Heart left ventricle (tissue), 13 donors: ENCODE measurements at regions not wholly inside any gene's neighbourhood (a gene's known extent, or its start where the extent isn't known, plus 50 kb on each side); places are given as distances from the start of the nearest gene placed in this dataset.

Experiments
- POLR2A ChIP-seq, 2 donors: fragments of 450-650 bp; IDR thresholded peaks; one replicate each; pipeline ENCODE4 v1.6.1; 2017; ENCODE audit warnings: antibody characterized with exemption in 2 of 2, mild to moderate bottlenecking in 2 of 2, moderate library complexity in 2 of 2
- TF ChIP-seq, protein P1 (sequence below), 12 donors: fragments of 200-600 bp; sonication (generic) in 4 of 12; IDR thresholded peaks; one replicate each; pipeline versions ENCODE4 v1.5.0 to v1.8.0; 2018 to 2022; ENCODE audit warnings: antibody characterized with exemption in 12 of 12, mild to moderate bottlenecking in 5 of 12
- donor health status: ischemic (EF 13 %, LVEDD 7.1; RV severe dilation, severe dysfunction).
- donor health status: DM: no; HTN: yes; CAD: no.
- donor health status: DM: no; HTN: no; CAD: no.
- donor health status: ischemic (EF 25% LVEDD 6.9; RV normal size, moderate dysfunction).
- donor health status: ischemic (EF 25% LVEDD 5.7; RV mildly dilated, moderate dysfunction).
- donor health status: ischemic (EF 35%, LVEDD 5.7; RV mildly dilated, moderate dysfunction).
- donor health status: nonischemic (EF 11% LVEDD 7.7; RV severe dilation, severe dysfunction).
- donor health status: DM: yes; HTN: yes; CAD: no.
- donor health status: PGD.
- donor health status: ischemic (EF 29% LVEDD 5.4; RV normal size, mild dysfunction).
- donor health status: nonischemic (EF 23%, LVEDD 6.1; RV moderate dilation, normal function).

DNA sequence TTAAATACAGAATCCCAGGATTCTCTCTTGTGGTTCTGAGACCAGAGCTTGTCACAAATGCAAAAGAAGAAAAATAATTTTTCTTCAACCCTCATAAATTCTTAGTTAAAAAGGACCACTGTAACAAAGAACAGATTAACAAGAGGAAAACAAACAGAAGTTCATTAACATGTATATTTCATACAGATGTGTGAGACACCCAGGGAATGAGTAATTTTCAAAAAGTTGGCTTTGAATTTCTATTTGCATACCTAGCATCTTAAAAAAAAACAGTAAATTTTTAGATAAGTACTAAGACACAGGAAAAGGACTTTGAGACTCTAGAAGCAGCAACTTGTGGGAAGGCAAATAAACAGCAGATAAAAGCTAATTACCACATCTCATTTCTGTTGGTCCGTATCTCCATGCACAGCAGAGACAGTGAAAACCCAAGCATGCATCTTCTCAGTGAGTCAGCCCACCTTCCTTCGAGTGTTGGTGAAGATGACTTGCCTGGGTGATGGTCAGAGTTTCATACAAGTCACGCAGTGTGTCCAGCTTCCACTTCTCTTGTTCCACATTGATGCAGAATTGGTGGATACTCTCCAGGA is 399.9 kb upstream of the ADAMTS5 start:
- TF ChIP-seq POLR2A (IDR thresholded peaks at IDR 0.05): no peak
- TF ChIP-seq, protein P1, sequence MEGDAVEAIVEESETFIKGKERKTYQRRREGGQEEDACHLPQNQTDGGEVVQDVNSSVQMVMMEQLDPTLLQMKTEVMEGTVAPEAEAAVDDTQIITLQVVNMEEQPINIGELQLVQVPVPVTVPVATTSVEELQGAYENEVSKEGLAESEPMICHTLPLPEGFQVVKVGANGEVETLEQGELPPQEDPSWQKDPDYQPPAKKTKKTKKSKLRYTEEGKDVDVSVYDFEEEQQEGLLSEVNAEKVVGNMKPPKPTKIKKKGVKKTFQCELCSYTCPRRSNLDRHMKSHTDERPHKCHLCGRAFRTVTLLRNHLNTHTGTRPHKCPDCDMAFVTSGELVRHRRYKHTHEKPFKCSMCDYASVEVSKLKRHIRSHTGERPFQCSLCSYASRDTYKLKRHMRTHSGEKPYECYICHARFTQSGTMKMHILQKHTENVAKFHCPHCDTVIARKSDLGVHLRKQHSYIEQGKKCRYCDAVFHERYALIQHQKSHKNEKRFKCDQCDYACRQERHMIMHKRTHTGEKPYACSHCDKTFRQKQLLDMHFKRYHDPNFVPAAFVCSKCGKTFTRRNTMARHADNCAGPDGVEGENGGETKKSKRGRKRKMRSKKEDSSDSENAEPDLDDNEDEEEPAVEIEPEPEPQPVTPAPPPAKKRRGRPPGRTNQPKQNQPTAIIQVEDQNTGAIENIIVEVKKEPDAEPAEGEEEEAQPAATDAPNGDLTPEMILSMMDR (IDR thresholded peaks at IDR 0.05): no peak
